Suppressor macrophage (primary cell): ENCODE measurements at regions not wholly inside any gene's neighbourhood (a gene's known extent, or its start where the extent isn't known, plus 50 kb on each side); places are given as distances from the start of the nearest gene placed in this dataset.
"Not testable (repeated sequence)": the region's sequence is repeated elsewhere in the genome, so short reads cannot be mapped to it uniquely, and the experiment has no call there.

Experiments
- DNase-seq, 4 experiments: peaks; one replicate each; pipeline ENCODE4 v3.0.0-alpha.2; 2020 to 2022

- no peak for DNase-seq
Observed at GRCh38 chr13:37209621-37210580, 104.4 kb upstream of the CSNK1A1L start.

GRCh38 chr13:37207691-37208451 is 102.4 kb upstream of the CSNK1A1L start:
- DNase-seq: no peak

- no peak for DNase-seq
Observed at GRCh38 chr13:37202264-37202663, 96.8 kb upstream of the CSNK1A1L start.

- no peak for DNase-seq
Observed at GRCh38 chr13:37201081-37201480, 95.6 kb upstream of the CSNK1A1L start.

GRCh38 chr13:37198629-37199028 is 93.2 kb upstream of the CSNK1A1L start:
- no peak for DNase-seq

DNA sequence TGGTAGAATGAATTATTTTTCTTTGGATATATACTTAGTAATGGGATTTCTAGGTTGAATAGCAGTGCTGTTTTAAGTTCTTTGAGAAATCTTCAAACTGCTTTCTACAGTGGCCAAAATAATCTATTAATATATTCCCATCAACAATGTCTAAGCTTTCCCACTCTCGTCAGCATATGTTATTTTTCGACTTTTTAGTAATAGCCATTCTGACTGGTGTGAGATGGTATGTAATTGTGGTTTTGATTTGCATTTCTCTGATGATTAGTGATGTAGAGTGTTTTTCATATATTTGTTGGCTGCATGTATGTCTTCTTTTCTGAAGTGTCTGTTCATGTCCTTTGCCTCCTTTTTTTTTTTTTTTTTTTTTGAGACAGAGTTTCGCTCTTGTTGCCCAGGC is 90.2 kb upstream of the CSNK1A1L start:
- DNase-seq: no peak

DNA sequence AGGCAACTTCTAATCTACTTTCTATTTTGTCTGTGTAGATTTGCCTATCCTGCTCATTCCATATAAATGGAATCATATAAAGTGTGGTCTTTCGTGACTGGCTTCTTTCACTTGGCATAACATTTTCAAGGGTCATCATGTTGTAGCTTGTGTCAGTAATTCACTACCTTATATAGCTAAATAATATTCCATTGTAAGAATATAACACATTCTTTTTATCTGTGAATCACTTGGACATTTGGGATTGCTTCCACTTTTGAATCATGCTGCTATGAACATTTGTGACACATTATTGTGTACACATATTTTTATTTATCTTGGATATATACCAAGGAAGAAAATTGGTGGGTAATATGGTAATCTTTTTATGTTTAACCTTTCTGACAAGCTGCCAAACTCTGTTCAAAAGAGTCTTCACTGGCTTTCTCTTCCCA is 89.0 kb upstream of the CSNK1A1L start:
- no peak for DNase-seq

GRCh38 chr13:37192956-37193355 is 87.5 kb upstream of the CSNK1A1L start:
- DNase-seq: no peak

GRCh38 chr13:37187621-37188020 is 82.2 kb upstream of the CSNK1A1L start:
- no peak for DNase-seq

- no peak for DNase-seq
Observed at GRCh38 chr13:37187105-37187504, 81.6 kb upstream of the CSNK1A1L start.

DNA sequence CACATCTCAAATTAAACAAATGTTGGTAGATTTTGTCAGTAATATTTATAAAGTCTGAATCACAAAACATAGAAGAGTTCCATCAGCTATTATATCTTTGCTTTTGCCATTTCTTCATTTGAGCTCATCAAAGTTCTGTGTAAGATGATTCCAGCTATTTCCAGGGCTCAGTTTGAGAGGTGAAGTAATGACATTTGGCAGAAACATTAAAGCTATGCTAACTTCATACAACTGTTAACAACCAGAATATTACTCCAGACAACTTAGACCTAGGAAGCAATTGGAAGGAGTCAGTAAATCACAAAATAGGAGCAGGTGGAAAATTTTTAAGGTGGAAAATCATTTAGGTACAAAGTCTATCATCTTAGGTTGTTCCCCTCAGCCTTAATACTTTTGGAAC is 76.2 kb upstream of the CSNK1A1L start:
- DNase-seq: no peak

DNA sequence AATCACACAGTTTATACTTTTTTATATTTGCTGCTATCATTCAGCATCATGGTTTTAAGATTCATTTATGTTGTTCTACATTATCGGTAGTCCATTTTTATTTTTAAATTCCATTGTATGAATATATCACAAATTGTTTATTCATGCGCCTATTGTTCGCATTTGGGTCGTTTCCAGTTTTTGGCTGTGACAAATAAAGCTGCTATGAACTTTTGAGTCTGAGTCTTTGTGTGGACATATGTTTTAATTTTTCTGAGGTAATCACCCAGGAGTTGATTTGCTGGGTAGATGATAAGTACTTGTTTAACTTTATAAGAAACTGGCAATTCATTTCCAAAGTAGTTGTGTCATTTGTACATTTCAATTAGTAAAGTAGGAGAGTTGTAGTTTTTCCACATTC is 74.2 kb upstream of the CSNK1A1L start:
- DNase-seq: no peak

- no peak for DNase-seq
Observed at GRCh38 chr13:37177125-37177524, 71.7 kb upstream of the CSNK1A1L start.

- DNase-seq: peak in 2 of 4 experiments; percentile 1 to 2
Observed at GRCh38 chr13:37175996-37176395, 70.5 kb upstream of the CSNK1A1L start.

DNA sequence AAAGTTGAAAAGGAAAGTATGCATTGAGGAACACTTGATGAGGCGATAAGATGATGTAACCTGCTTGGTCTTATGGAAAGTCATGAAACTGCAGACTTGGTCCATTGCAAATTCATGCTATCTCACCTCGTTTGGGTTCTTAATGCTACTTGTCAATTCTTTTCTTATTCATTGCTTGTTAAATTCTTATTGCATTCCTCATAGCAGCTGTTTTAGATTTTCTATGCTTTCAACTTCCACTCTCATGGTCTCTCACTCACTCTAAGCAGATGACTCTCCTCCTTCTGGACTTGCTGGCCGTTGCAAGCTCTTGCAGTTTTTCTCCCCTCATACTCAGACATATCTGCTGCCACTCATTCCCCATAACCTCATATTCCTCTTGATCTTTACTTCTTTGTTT is 67.8 kb upstream of the CSNK1A1L start:
- DNase-seq: no peak

GRCh38 chr13:37172226-37172625 is 66.8 kb upstream of the CSNK1A1L start:
- not testable (repeated sequence) for DNase-seq

DNA sequence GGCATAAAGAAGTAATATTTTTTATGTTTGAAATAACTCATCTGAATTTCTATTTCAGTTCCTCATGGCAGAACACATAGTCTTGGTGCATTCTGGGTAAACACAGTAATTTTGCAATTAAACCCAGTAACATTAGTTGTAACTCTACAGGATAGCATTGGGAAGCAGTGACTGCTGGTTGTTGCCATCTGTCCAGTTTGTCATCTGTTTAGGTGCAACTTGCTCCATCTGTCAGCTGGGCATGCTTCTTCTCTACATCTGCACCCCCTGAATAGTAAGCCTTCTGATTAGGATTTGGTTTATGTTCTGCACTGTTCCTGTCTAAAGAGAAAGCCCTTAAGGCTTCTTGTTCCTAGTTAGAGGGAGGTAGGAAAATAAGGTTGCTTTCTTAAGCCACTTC is 63.5 kb upstream of the CSNK1A1L start:
- no peak for DNase-seq

GRCh38 chr13:37168151-37168550 is 62.7 kb upstream of the CSNK1A1L start:
- DNase-seq: no peak

- DNase-seq: no peak
Observed at GRCh38 chr13:37164635-37165034, 59.2 kb upstream of the CSNK1A1L start.

DNA sequence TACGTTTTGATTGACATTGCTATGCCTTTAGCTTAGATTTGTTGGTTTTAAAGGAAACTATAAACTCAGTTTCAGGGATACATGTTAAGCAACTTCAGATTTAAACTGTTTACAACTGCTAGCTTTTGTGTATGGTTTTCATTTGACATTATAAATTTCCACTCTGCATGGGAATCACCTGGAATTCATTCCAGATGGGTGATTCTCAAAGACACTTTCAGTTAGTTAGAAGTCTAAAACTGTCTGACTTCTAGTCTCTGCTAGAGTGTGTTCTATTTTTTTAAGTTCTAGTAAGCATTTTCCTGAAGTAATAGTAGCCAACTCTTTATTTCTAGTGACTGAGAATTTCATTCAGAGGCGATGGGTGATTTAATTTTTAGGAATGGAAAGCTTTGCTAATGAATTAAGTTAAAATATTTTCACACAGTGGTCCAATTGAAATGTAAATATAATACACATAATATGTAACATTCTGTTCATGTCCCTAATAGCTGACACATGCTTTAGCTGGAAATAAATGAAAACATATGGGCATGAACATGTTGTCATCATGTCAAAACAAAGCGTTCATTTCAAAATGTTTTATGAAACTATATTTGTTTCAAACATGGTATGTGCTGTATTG is 58.3 kb upstream of the CSNK1A1L start:
- DNase-seq: no peak

GRCh38 chr13:37158481-37158880 is 53.0 kb upstream of the CSNK1A1L start:
- no peak for DNase-seq

DNA sequence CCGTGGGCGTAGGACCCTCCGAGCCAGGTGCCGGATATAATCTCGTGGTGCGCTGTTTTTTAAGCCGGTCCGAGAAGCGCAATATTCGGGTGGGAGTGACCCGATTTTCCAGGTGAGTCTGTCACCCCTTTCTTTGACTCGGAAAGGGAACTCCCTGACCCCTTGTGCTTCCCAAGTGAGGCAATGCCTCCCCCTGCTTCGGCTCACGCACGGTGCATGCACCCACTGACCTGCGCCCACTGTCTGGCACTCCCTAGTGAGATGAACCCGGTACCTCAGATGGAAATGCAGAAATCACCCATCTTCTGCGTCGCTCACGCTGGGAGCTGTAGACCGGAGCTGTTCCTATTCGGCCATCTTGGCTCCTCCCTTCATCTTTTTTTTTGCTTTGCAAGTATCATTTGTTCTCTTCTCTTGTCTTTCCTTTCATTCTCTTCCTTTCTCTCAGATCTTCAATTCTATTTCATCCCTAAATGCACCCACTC is 50.2 kb upstream of the CSNK1A1L start:
- not testable (repeated sequence) for DNase-seq
